ENCODE measurements at regions not wholly inside any gene's neighbourhood (a gene's known extent, or its start where the extent isn't known, plus 50 kb on each side); places are given as distances from the start of the nearest gene placed in this dataset.

GRCh38 chr21:18819507-18819906 lies 415.9 kb upstream of the TMPRSS15 start:
- TF ChIP-seq CEBPB (IDR thresholded peaks at IDR 0.05) (no peak), ZBTB7A (IDR thresholded peaks at IDR 0.05; ENCODE audit: low read depth) (no peak), MAX (IDR thresholded peaks at IDR 0.05) (no peak), TCF12 (IDR thresholded peaks at IDR 0.05; ENCODE audit: low read depth) (no peak), TEAD4 (IDR thresholded peaks at IDR 0.05) (no peak), RAD21 (IDR thresholded peaks at IDR 0.05; ENCODE audit: low read depth) (no peak)
